Hepatocyte (in vitro differentiated cells): ENCODE measurements at regions not wholly inside any gene's neighbourhood (a gene's known extent, or its start where the extent isn't known, plus 50 kb on each side); places are given as distances from the start of the nearest gene placed in this dataset.

Experiments
- CTCF ChIP-seq: fragments of 200-600 bp; sonication (generic); IDR thresholded peaks from 2 replicates; pipeline ENCODE4 v1.5.1; 2016; ENCODE audit warnings: antibody characterized with exemption, mild to moderate bottlenecking; ENCODE audit not compliant: poor library complexity
- EZH2 ChIP-seq: fragments of 200-600 bp; sonication (generic); IDR thresholded peaks from 2 replicates; pipeline ENCODE4 v1.6.1; 2016; ENCODE audit warnings: antibody characterized with exemption, mild to moderate bottlenecking, borderline replicate concordance

- no peak for TF ChIP-seq CTCF
- no peak for TF ChIP-seq EZH2
These were observed 192.2 kb downstream of the ADGRA3 start for GRCh38 chr4:22323691-22324090.
